ENCODE measurements at regions not wholly inside any gene's neighbourhood (a gene's known extent, or its start where the extent isn't known, plus 50 kb on each side); places are given as distances from the start of the nearest gene placed in this dataset.

GRCh38 chr4:108567831-108568230 is 52.5 kb upstream of the RPL34 start:
- DNase-seq = no peak

- DNase-seq = no peak
These were observed 59.3 kb upstream of the RPL34 start for GRCh38 chr4:108561116-108561515.

- no peak for DNase-seq
These were observed 59.8 kb upstream of the RPL34 start for GRCh38 chr4:108560616-108561015.

GRCh38 chr4:108559911-108560310 is 60.5 kb upstream of the RPL34 start:
- no peak for DNase-seq

GRCh38 chr4:108559068-108559793 is 61.1 kb upstream of the RPL34 start:
- no peak for DNase-seq

- no peak for DNase-seq
These were observed 63.7 kb upstream of the RPL34 start for GRCh38 chr4:108556588-108557200.

GRCh38 chr4:108556166-108556565 is 64.2 kb upstream of the RPL34 start:
- no peak for DNase-seq

- DNase-seq = no peak
These were observed 64.7 kb upstream of the RPL34 start for GRCh38 chr4:108555701-108556100.

GRCh38 chr4:108547682-108548081 is 72.7 kb upstream of the RPL34 start:
- no peak for DNase-seq

GRCh38 chr4:108546728-108547127 is 73.6 kb upstream of the RPL34 start:
- DNase-seq = no peak

- peak; percentile 9 for DNase-seq
These were observed 75.9 kb upstream of the RPL34 start for GRCh38 chr4:108544481-108544880.

GRCh38 chr4:108543359-108543968 is 76.9 kb upstream of the RPL34 start:
- DNase-seq = peak; percentile 3

GRCh38 chr4:108540536-108540935 is 79.8 kb upstream of the RPL34 start:
- DNase-seq = peak; percentile 11

- peak; percentile 4 for DNase-seq
These were observed 83.8 kb upstream of the RPL34 start for GRCh38 chr4:108536577-108536976.

- peak; percentile 2 for DNase-seq
These were observed 84.6 kb upstream of the RPL34 start for GRCh38 chr4:108535757-108536156.

- DNase-seq = peak; percentile 52
These were observed 86.5 kb upstream of the RPL34 start for GRCh38 chr4:108533876-108534275.

GRCh38 chr4:108533245-108533844 is 87.0 kb upstream of the RPL34 start:
- DNase-seq = no peak

GRCh38 chr4:108532738-108533137 is 87.6 kb upstream of the RPL34 start:
- DNase-seq = no peak

- no peak for DNase-seq
These were observed 88.2 kb upstream of the RPL34 start for GRCh38 chr4:108532187-108532586.

- DNase-seq = no peak
These were observed 88.9 kb upstream of the RPL34 start for GRCh38 chr4:108531461-108531860.

- no peak for DNase-seq
These were observed 90.1 kb upstream of the RPL34 start for GRCh38 chr4:108529984-108530905.

GRCh38 chr4:108529102-108529501 is 91.3 kb upstream of the RPL34 start:
- no peak for DNase-seq

- DNase-seq = no peak
These were observed 92.7 kb upstream of the RPL34 start for GRCh38 chr4:108527723-108528122.

Measured in NCI-H69 (cell line).